Hypothalamus (tissue), 51 donors: ENCODE measurements at regions not wholly inside any gene's neighbourhood (a gene's known extent, or its start where the extent isn't known, plus 50 kb on each side); places are given as distances from the start of the nearest gene placed in this dataset.
"Not testable (repeated sequence)": the region's sequence is repeated elsewhere in the genome, so short reads cannot be mapped to it uniquely, and the experiment has no call there.

ENCODE experiments used
- DNase-seq, 51 donors: peaks; one replicate each; lab custom pipeline; 2025; lab: John Stamatoyannopoulos, UW

- no peak for DNase-seq
Measured at GRCh38 chr3:159258934-159259333, 457.1 kb downstream of the MFSD1 start.

GRCh38 chr3:159260049-159260662 is 458.3 kb downstream of the MFSD1 start:
- peak in 18 of 51 donors; percentile 2 to 67 (median 14) for DNase-seq

GRCh38 chr3:159261333-159261732 is 459.5 kb downstream of the MFSD1 start:
- DNase-seq: not testable (repeated sequence)

GRCh38 chr3:159263750-159264553 is 462.1 kb downstream of the MFSD1 start:
- DNase-seq: peak in 12 of 51 donors; percentile 3 to 52 (median 20)

GRCh38 chr3:159265705-159266104 is 463.9 kb downstream of the MFSD1 start:
- no peak for DNase-seq

- peak in 11 of 51 donors; percentile 3 to 34 (median 13) for DNase-seq
Measured at GRCh38 chr3:159266779-159267178, 464.9 kb downstream of the MFSD1 start.

- DNase-seq: no peak
Measured at GRCh38 chr3:159271799-159272512, 470.1 kb downstream of the MFSD1 start.

GRCh38 chr3:159273070-159273469 is 471.2 kb downstream of the MFSD1 start:
- DNase-seq: no peak

GRCh38 chr3:159273608-159274007 is 471.8 kb downstream of the MFSD1 start:
- peak in 4 of 51 donors; percentile 0 to 2 (median 2) for DNase-seq

GRCh38 chr3:159275741-159276140 is 473.9 kb downstream of the MFSD1 start:
- DNase-seq: no peak

GRCh38 chr3:159277814-159278213 is 476.0 kb downstream of the MFSD1 start:
- no peak for DNase-seq

- DNase-seq: peak in 1 of 51 donors; percentile 20
Measured at GRCh38 chr3:159280386-159281191, 478.7 kb downstream of the MFSD1 start.

GRCh38 chr3:159293493-159293892 is 491.6 kb downstream of the MFSD1 start:
- no peak for DNase-seq

- no peak for DNase-seq
Measured at GRCh38 chr3:159301961-159302360, 500.1 kb downstream of the MFSD1 start.

GRCh38 chr3:159305017-159305416 is 503.2 kb downstream of the MFSD1 start:
- DNase-seq: no peak

- DNase-seq: not testable (repeated sequence)
Measured at GRCh38 chr3:159316706-159317105, 514.9 kb downstream of the MFSD1 start.

GRCh38 chr3:159319156-159319555 is 517.3 kb downstream of the MFSD1 start:
- no peak for DNase-seq

- DNase-seq: peak in 21 of 51 donors; percentile 0 to 59 (median 4)
Measured at GRCh38 chr3:159322322-159322939, 520.6 kb downstream of the MFSD1 start.

GRCh38 chr3:159323848-159324247 is 522.0 kb downstream of the MFSD1 start:
- DNase-seq: no peak

GRCh38 chr3:159326998-159327397 is 525.1 kb downstream of the MFSD1 start:
- DNase-seq: no peak
